HL-60 (cell line): ENCODE measurements at regions not wholly inside any gene's neighbourhood (a gene's known extent, or its start where the extent isn't known, plus 50 kb on each side); places are given as distances from the start of the nearest gene placed in this dataset.

Source experiments
- CTCF ChIP-seq: IDR thresholded peaks from one replicate; pipeline ENCODE4 v1.5.1; 2011; ENCODE audit warnings: low read length, control low read depth, inconsistent platforms; ENCODE audit not compliant: insufficient read depth
- REST ChIP-seq: IDR thresholded peaks from 2 replicates; pipeline ENCODE4 v1.6.1; 2012; ENCODE audit warnings: low read depth; ENCODE audit not compliant: insufficient replicate concordance

GRCh38 chr20:59378966-59379365 is 78.6 kb downstream of the EDN3 start:
- TF ChIP-seq CTCF, result no peak
- TF ChIP-seq REST, result no peak
